ENCODE measurements at regions not wholly inside any gene's neighbourhood (a gene's known extent, or its start where the extent isn't known, plus 50 kb on each side); places are given as distances from the start of the nearest gene placed in this dataset.

DNA sequence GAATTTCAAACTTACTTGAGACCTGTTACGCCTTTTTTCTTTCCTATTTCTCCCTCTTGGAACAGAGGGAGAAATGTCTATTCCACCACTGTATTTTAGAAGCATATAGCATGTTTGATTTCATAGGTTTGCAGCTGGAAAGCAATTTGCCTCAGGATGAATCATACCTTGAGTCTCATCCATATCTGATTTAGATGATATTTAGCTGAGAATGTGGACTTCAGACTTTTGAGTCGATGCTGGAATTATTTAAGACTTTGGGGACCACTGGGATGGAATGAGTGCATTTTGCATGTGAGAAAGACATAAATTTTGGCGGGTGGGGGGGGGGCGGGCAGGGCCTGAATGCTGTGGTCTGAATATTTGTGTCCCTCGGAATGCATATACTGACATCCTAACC is 67.3 kb upstream of the FOXN2 start:
- DNase-seq (ENCODE audit: low spot score in 2 of 2): no peak
- in situ Hi-C loops (cut with MboI; ENCODE audit: low sequenced_read_pairs): no loop called here

DNA sequence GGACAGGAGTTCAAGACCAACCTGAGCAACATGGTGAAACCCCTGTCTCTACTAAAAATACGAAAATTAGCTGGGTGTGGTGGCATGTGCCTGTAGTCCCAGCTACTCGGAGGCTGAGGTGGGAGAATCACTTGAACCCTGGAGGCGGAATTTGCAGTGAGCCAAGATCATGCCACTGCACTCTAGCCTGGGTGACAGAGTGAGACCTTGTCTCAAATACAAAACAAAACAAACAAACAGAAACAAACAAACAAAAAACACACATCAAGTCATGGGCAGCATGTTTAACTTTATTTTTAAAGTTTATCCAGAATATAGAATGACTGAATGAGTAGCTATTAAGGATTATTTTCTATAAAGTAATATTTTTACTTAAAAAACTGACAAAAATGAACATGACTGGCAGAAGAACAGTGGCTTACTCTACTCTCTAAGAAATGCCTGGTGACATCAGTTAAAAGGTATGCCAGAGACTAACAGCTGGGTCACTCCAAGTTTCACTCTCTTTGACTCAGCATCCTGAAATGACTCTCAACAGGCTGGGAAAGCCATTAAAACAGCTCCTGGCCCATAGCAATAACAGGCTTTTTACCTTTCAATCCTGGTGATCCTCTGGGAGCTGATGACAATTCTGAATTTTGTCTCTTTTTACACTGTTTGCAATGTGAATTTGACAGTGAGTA is 66.1 kb upstream of the FOXN2 start:
- in situ Hi-C loops (cut with MboI; ENCODE audit: low sequenced_read_pairs): no loop called here
- no peaks in the 10 kb centered on the region for H3K27me3 ChIP-seq (ENCODE audit: low read depth)
- no peak for DNase-seq (ENCODE audit: low spot score in 2 of 2)
- H3K4me3 ChIP-seq: no peak overlapping the region
- no peaks in the 10 kb centered on the region for H3K36me3 ChIP-seq (replicated peaks)
- no peaks in the 10 kb centered on the region for H3K9me3 ChIP-seq
- no peaks in the 10 kb centered on the region for H3K4me1 ChIP-seq

More for the DNA sequence above, 67.3 kb upstream of the FOXN2 start:
- no peaks in the 10 kb centered on the region for H3K36me3 ChIP-seq (replicated peaks)
- H3K4me1 ChIP-seq: no peaks in the 10 kb centered on the region
- H3K27me3 ChIP-seq (ENCODE audit: low read depth): no peaks in the 10 kb centered on the region
- H3K4me3 ChIP-seq: no peak overlapping the region
- H3K9me3 ChIP-seq: no peaks in the 10 kb centered on the region

DNA sequence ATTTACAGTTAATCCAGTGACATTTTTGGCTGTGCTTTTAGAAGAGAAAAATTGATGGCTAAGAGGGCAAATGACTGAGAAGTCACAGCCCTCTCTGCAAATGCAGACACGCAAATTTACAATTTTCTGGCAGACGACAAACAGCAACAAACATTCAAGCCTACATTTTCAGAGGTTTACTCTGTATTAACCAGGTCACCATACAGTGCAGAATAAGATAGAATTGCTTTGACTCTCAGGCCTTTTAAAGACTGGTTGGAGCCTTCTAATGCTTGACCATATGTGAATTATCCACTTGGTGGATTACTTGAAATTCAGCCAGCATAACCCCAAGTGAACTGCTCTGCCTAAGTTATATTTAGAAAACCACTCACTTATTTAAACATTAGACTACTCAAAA is 65.5 kb upstream of the FOXN2 start:
- Histone ChIP-seq H3K9me3 (no peaks in the 10 kb centered on the region), H3K4me1 (no peaks in the 10 kb centered on the region), H3K27me3 (ENCODE audit: low read depth) (no peaks in the 10 kb centered on the region), H3K4me3 (no peak overlapping the region), H3K36me3 (replicated peaks) (no peaks in the 10 kb centered on the region)
- in situ Hi-C loops (cut with MboI; ENCODE audit: low sequenced_read_pairs): no loop called here
- DNase-seq (ENCODE audit: low spot score in 2 of 2): no peak

DNA sequence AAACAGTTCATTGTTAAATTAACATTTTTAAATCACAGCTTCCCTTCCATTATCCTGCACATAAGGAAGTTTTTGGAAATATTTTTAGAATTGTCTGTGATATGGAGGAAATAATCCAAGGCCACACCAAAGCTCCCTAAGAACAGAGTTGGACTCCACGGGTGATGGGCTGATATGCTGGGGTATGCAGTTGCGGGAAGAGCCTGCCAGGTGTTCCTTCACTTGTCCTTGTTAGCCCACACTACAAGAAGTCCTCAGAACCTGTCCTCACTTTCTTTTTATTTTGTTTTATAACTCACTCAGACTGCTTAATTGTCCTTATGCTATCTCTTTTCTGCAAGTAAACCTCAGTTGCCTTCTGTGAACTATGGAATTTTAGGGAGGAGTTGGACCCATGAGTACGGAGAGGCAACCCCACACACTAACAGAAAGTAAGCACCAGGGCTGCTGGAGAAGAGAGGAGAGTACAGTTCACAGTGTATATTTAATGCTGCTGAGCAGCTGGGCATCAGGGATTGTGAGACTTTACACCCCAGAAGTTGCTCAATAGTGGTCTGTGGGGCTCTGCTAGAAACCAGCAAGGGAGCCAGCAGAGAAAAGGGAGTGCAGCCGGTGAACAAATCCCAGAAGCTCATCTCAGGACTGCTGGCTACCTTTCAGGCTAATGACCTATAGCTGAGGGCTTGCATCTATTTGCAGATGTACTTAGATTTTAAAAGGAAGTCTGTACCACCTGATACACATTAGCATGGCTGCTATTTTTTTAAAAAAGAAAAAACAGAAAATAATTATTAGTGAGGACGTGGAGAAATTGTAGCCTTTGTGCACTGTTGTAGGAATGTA is 64.6 kb upstream of the FOXN2 start:
- H3K4me3 ChIP-seq: no peak overlapping the region
- no peaks in the 10 kb centered on the region for H3K9me3 ChIP-seq
- in situ Hi-C loops (cut with MboI; ENCODE audit: low sequenced_read_pairs): no loop called here
- no peaks in the 10 kb centered on the region for H3K4me1 ChIP-seq
- no peaks in the 10 kb centered on the region for H3K27me3 ChIP-seq (ENCODE audit: low read depth)
- no peak for DNase-seq (ENCODE audit: low spot score in 2 of 2)
- H3K36me3 ChIP-seq (replicated peaks): no peaks in the 10 kb centered on the region

DNA sequence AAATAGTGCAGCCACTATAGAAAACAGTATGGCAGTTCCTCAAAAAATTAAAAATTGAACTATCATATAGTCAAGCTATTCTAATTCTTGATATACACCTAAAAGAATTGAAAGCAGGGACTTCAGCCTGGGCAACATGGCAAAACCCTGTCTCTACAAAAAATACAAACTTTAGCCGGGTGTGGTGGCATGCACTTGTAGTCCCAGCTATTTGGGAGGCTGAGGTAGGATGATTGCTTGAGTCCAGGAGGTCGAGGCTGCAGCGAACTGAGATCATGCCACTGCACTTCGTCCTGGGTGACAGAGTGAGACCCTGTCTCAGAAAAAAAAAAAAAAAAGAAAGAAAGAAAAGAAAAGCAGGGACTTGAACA is 64.0 kb upstream of the FOXN2 start:
- Histone ChIP-seq H3K4me3 (no peak overlapping the region), H3K36me3 (replicated peaks) (no peaks in the 10 kb centered on the region), H3K27me3 (ENCODE audit: low read depth) (no peaks in the 10 kb centered on the region), H3K4me1 (no peaks in the 10 kb centered on the region), H3K9me3 (no peaks in the 10 kb centered on the region)
- no peak for DNase-seq (ENCODE audit: low spot score in 2 of 2)
- in situ Hi-C loops (cut with MboI; ENCODE audit: low sequenced_read_pairs): no loop called here

DNA sequence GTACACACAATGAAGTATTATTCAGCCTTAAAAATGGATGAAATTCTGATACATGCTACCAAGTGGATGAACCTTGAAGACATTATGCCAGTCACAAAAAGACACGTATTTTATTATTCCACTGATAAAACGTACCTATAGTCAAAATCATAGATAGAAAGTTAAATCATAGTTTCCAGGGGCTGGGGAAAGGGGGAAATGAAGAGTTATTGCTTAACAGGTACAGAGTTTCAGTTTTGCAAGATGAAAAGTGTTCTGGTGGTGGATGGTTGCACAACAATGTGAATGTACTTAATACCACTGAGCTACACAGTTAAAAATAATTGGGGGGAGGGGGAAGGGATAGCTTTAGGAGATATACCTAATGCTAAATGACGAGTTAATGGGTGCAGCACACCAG is 63.5 kb upstream of the FOXN2 start:
- no peaks in the 10 kb centered on the region for H3K36me3 ChIP-seq (replicated peaks)
- no peaks in the 10 kb centered on the region for H3K9me3 ChIP-seq
- H3K4me1 ChIP-seq: no peaks in the 10 kb centered on the region
- in situ Hi-C loops (cut with MboI; ENCODE audit: low sequenced_read_pairs): no loop called here
- no peak for DNase-seq (ENCODE audit: low spot score in 2 of 2)
- H3K4me3 ChIP-seq: no peak overlapping the region
- no peaks in the 10 kb centered on the region for H3K27me3 ChIP-seq (ENCODE audit: low read depth)

DNA sequence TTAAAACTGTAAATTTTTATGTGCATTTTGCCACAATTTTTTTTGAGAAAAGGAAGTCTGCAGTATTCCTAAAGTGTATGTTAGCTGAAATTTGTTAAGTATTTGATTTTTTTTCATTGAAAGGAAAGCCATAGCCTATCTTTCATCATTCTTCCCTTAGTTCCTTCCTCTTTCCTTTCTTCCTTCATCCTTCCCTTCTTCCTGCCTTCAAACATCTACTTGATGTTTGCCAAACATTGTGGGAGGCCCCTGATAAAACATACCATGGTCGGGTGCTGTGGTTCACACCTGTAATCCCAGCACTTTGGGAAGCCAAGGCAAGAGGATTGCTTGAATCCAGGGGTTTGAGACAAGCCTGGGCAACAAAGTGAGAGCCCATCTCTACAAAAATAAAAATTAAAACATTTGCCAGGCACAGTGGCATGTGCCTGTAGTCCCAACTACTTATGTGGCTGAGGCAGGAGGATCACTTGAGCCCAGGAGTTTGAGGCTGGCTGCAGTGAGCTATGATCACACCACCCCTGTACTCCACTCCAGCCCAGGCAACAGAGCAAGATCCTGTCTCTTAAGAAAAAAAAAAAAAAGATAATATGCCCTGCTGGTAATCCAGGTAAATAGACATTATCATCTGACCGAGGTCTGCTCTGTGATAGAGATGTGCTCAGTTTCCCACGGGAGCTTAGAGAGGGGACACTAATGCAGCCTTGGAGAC is 62.9 kb upstream of the FOXN2 start:
- no peaks in the 10 kb centered on the region for H3K27me3 ChIP-seq (ENCODE audit: low read depth)
- in situ Hi-C loops (cut with MboI; ENCODE audit: low sequenced_read_pairs): no loop called here
- no peaks in the 10 kb centered on the region for H3K4me1 ChIP-seq
- no peak for DNase-seq (ENCODE audit: low spot score in 2 of 2)
- no peaks in the 10 kb centered on the region for H3K9me3 ChIP-seq
- no peaks in the 10 kb centered on the region for H3K36me3 ChIP-seq (replicated peaks)
- no peak overlapping the region for H3K4me3 ChIP-seq

DNA sequence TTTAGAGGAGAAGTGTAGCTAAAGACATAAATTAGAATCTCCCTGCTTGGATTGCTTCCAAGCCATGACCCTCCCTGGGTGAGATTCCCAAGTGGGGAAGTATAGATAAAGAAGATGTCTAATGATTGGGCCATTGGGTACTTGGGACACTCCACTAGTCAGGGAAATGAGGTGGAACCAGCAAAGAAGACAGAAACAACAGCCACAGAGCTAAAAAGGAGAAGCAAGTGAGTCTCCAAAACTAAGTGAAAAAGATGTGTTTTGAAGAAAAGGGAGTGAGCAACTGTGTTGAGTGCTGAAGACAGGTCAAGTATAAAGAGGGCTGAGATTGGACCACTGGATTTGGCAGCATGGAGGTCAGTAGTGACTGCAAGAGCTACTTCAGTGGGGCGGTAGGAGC is 61.2 kb upstream of the FOXN2 start:
- Histone ChIP-seq H3K36me3 (replicated peaks) (no peaks in the 10 kb centered on the region), H3K4me1 (no peaks in the 10 kb centered on the region), H3K9me3 (no peaks in the 10 kb centered on the region), H3K4me3 (no peak overlapping the region), H3K27me3 (ENCODE audit: low read depth) (no peaks in the 10 kb centered on the region)
- in situ Hi-C loops (cut with MboI; ENCODE audit: low sequenced_read_pairs): no loop called here
- DNase-seq (ENCODE audit: low spot score in 2 of 2): no peak

DNA sequence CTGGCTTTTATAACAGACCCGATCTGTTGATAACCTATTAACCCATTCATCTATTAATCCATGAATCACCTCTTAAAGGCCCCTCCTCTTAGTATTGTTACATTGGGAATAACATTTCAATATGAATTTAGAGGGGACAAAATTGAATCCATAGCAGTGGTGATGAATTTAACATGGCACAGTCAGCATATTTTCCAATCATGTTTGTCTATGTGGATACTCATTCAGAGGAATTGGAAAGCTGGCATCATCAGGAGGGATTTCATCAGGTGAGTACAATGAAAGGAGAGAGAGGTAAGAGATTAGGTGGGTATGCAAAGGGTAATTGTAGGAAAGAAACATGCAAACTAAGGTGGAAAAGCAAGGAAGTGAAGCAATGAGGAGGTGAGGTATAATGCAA is 59.6 kb upstream of the FOXN2 start:
- Histone ChIP-seq H3K4me3 (no peak overlapping the region), H3K36me3 (replicated peaks) (no peaks in the 10 kb centered on the region), H3K4me1 (no peaks in the 10 kb centered on the region), H3K9me3 (no peaks in the 10 kb centered on the region), H3K27me3 (ENCODE audit: low read depth) (no peaks in the 10 kb centered on the region)
- DNase-seq (ENCODE audit: low spot score in 2 of 2): no peak
- in situ Hi-C loops (cut with MboI; ENCODE audit: low sequenced_read_pairs): no loop called here

DNA sequence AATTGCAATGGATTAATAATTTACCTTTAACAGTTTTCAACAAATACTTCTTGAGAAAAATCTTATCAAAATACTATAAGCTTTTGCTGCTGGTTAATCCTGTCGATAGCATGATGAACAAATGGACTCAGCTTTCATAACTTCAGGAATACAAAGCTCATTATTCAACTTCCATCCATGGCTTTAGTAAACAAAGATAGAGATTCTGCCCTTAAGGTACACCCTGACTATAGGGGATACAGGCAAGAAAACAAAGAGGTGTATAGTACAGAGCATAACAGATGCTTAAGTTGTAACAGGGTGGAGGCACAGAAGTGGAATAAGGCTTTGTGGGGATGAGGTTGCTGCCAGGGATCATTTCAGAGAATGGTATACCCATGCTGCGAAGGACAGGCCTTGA is 57.0 kb upstream of the FOXN2 start:
- Histone ChIP-seq H3K4me1 (no peaks in the 10 kb centered on the region), H3K36me3 (replicated peaks) (no peaks in the 10 kb centered on the region), H3K9me3 (no peaks in the 10 kb centered on the region), H3K27me3 (ENCODE audit: low read depth) (no peaks in the 10 kb centered on the region), H3K4me3 (no peak overlapping the region)
- in situ Hi-C loops (cut with MboI; ENCODE audit: low sequenced_read_pairs): no loop called here
- DNase-seq (ENCODE audit: low spot score in 2 of 2): no peak

DNA sequence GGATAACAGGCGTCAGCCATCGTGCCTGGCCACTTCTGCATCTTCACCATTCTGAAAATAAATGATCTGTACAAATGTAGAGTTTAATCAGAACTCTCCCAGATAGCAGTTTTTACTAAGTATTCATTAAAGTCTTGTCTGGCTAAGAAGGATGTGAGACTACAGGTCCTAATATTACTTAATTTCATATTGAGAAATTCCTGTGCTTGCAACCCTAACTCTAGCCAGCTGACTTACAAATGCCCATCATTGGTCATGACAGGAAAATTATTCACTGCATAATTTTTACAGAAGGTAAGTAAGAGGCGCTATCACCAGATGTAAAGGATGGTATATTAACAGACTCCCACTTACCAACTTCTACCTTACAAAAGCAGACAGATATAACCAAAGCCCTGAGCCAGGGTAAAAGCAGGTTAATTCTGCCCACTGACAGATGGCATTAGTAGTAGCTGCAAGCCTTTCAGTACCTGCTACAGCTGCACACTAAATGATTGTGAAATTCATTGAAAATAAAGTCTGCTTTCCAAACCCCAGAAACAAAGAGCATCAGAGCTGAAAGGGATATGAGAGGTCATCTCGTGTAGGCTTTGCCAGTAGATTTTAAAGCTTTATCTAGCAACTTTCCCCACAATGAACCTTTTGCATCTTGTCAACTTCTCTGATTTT is 55.9 kb upstream of the FOXN2 start:
- H3K9me3 ChIP-seq: no peaks in the 10 kb centered on the region; the same call in 1 of the 2 replicates
- H3K27me3 ChIP-seq (ENCODE audit: low read depth): no peaks in the 10 kb centered on the region
- no peaks in the 10 kb centered on the region for H3K36me3 ChIP-seq (replicated peaks)
- in situ Hi-C loops (cut with MboI; ENCODE audit: low sequenced_read_pairs): no loop called here
- no peak for DNase-seq (ENCODE audit: low spot score in 2 of 2)
- no peak overlapping the region for H3K4me3 ChIP-seq
- H3K4me1 ChIP-seq: no peaks in the 10 kb centered on the region

DNA sequence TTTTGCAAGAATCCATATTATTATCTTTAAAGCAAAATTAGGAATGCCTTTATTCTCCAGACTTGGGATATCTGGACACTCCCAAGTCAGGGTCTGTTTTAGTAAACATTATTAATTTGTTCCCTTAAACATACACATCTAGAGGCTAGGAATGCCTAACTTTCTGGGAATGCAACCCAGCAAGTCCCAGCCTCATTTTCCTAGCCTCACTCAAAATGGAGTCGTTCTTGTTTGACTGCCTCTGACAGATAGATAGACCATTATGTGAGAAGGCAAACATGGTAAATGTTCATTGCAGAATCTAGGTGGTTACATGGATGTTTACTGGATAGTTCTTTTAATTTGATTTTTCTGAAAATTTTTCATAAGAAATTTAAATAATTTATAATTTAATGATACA is 54.7 kb upstream of the FOXN2 start:
- in situ Hi-C loops (cut with MboI; ENCODE audit: low sequenced_read_pairs): no loop called here
- Histone ChIP-seq H3K4me3 (no peak overlapping the region), H3K27me3 (ENCODE audit: low read depth) (no peaks in the 10 kb centered on the region), H3K36me3 (replicated peaks) (no peaks in the 10 kb centered on the region), H3K4me1 (no peaks in the 10 kb centered on the region), H3K9me3 (no peaks in the 10 kb centered on the region; the same call in 1 of the 2 replicates)
- DNase-seq (ENCODE audit: low spot score in 2 of 2): no peak

DNA sequence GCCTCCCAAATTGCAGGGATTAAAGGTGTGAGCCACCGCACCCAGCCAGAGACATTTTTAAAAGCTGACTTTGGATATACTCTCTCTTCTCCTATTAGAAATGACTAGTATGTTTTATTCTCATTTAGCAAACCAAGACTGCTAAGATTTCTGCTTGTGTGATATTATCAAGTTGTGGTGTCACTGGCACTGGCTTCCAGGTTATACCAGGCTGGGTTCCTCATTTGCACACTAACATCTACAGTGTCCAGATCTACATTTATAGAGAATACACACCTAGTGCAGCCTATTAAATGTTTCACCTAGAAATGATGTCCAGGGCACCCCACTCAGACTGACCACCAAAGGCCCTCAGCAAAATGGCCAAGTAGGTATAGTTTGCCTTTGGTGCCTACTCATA is 49.9 kb upstream of the FOXN2 start:
- no peaks in the 10 kb centered on the region for H3K27me3 ChIP-seq (ENCODE audit: low read depth)
- no peaks in the 10 kb centered on the region for H3K36me3 ChIP-seq (replicated peaks)
- in situ Hi-C loops (cut with MboI; ENCODE audit: low sequenced_read_pairs): no loop called here
- H3K4me3 ChIP-seq: no peak overlapping the region
- no peaks in the 10 kb centered on the region for H3K4me1 ChIP-seq
- H3K9me3 ChIP-seq: no peaks in the 10 kb centered on the region; the same call in 1 of the 2 replicates
- DNase-seq (ENCODE audit: low spot score in 2 of 2): no peak

Measured in HAP-1 (cell line).